HG03175 (cell line): ENCODE measurements at regions not wholly inside any gene's neighbourhood (a gene's known extent, or its start where the extent isn't known, plus 50 kb on each side); places are given as distances from the start of the nearest gene placed in this dataset.
"Not testable (repeated sequence)": the region's sequence is repeated elsewhere in the genome, so short reads cannot be mapped to it uniquely, and the experiment has no call there.

Experiments
- ATAC-seq: cut with Tn5 transposase; IDR thresholded peaks from one replicate; pipeline ENCODE4 v1.9.1; 2021; ENCODE audit warnings: mild to moderate bottlenecking, moderate library complexity; ENCODE audit not compliant: unreplicated experiment

GRCh38 chr6:58073263-58073662 is 755.8 kb downstream of the PRIM2 start:
- no peak for ATAC-seq

DNA sequence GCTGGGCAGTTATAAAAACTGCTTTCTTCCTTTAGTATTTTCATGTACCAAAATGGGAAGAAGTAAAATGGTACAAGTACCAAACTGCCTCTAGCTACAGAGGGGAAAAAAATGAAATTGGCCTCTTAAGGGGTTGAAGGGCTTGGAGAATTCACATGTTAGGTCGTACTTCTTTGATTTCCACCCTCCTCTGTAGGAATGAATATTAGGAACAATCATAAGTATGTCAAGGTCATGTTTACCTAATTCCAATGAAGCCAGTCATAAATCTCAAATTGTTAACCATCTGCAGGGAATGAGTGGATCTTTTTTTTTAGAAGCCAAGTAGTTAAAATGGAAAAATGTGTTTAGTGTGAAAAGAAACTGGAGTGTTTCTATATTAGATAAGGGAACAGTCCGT is 772.6 kb downstream of the PRIM2 start:
- ATAC-seq, result not testable (repeated sequence)

GRCh38 chr6:58097251-58097650 is 779.8 kb downstream of the PRIM2 start:
- ATAC-seq, result not testable (repeated sequence)

DNA sequence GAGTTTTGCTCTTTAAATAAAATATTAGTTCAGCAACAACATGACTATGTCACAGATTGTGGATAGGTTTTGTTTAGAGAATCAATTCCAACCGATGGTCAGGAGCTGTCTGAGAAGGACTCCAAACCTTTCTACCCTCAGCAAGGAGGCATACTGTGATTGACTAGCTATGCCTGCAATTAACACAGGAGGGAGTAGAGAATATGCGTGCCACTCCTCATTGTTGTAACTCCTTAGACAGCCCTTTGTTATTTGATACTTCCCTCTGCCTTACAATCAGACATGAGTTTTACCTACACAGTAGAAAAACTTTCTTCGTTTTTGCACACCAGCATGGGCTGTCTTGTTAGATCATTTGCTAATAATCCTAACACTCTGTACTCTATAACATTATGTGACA is 796.5 kb downstream of the PRIM2 start:
- no peak for ATAC-seq

DNA sequence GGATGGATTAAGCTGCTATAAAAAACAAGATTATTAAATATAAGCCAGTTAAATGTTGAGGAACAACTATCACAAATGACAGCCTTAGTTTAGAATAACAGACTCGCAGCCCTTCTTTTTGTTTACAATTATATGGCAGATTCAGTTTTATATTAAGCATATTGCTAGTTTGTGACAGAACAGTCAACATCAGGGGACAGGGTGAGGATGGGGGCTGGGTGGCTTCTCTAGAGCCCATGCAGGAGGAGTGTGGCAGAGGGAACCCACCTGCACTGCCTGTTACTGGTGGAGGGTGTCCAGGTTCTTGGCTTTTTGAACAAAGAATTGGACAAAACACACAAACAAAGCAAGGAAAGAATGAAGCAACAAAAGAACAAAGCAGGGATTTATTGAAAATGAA is 799.7 kb downstream of the PRIM2 start:
- not testable (repeated sequence) for ATAC-seq

DNA sequence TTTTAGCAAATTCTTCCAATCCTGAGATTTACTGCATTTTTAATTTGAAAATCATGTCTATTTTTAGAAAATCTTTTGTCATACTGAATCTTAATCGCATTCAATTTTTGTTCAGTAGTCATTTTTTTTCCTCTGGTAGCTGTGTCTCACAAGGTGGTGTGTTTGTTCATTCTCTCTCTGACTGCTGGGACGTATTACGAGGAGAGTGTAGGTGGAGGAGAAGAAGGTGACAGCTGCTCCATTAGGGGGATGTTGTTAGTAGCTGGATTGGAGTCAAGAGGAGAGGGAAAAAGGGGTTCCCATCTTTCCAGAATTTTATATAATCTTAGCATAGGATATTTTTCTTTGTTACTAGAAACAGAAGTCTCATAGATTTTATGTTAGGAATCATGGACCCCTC is 804.2 kb downstream of the PRIM2 start:
- ATAC-seq, result not testable (repeated sequence)

DNA sequence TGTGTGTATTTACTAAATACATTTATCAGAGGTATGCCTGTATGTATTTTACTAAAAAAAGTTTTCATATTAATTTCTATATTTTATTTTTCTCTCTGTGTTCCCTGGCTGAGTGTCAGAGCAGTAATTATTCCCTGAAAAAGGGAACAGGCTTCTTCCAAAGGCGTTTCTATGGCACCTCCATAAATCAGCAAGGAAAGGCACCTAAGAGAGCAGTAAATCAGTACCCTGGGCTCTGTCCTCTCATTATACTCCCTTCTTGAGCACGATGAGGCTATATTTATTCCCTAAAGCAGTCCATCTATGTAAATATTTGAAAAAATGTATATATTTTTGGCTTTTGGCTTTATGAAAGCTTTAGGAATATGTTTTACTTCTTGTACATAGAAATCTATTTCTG is 806.3 kb downstream of the PRIM2 start:
- not testable (repeated sequence) for ATAC-seq

- ATAC-seq, result not testable (repeated sequence)
These were observed 811.1 kb downstream of the PRIM2 start for GRCh38 chr6:58128549-58128948.

- not testable (repeated sequence) for ATAC-seq
These were observed 811.7 kb downstream of the PRIM2 start for GRCh38 chr6:58129098-58129497.

GRCh38 chr6:58139746-58140145 is 822.3 kb downstream of the PRIM2 start:
- ATAC-seq, result not testable (repeated sequence)

DNA sequence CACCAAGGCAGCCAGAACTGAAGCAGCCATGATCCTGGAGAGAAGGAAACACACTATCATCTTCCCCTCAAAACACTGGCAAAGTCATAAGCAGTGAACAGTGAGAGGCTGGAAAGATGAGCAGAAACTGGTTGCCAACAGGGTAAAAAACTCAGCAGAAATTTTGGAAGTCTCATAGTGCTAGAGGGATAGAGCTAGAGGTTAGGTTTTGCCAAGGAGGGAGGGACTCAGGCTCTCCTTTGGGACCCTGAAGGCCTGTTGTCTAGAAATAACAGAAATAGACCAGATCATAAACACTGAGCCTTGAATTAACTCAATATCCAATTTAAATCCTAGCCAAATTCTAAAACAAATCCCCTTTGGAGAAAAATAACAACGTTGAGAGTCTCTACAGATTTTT is 853.6 kb downstream of the PRIM2 start:
- ATAC-seq, result not testable (repeated sequence)

GRCh38 chr6:58181557-58182065 is 864.2 kb downstream of the PRIM2 start:
- peak; percentile 50 for ATAC-seq

- not testable (repeated sequence) for ATAC-seq
These were observed 867.9 kb downstream of the PRIM2 start for GRCh38 chr6:58185300-58185699.

- not testable (repeated sequence) for ATAC-seq
These were observed 875.8 kb downstream of the PRIM2 start for GRCh38 chr6:58193209-58193608.

GRCh38 chr6:58198301-58198700 is 880.9 kb downstream of the PRIM2 start:
- no peak for ATAC-seq

DNA sequence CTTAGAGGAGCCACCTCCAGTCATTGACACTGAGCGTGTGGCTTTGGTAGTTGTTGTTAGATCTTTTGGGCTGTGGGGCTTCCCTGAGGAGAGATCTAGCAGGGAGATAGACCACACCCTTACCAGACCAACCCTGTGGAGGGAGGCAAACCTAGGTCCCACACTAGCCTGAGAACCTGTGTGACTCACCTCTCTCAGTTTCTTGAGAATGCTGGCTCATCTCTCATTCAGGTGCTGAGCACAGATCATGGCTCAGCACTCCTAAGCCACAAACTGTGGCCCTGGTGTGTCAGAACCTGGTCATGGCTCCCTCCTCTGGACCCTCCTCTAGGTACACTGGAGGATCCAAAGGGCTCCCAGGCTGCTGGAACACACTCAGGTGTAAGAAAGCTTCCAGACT is 919.7 kb downstream of the PRIM2 start:
- not testable (repeated sequence) for ATAC-seq

- ATAC-seq, result not testable (repeated sequence)
These were observed 921.0 kb downstream of the PRIM2 start for GRCh38 chr6:58238421-58238820.

- ATAC-seq, result not testable (repeated sequence)
These were observed 940.2 kb downstream of the PRIM2 start for GRCh38 chr6:58257625-58258024.

DNA sequence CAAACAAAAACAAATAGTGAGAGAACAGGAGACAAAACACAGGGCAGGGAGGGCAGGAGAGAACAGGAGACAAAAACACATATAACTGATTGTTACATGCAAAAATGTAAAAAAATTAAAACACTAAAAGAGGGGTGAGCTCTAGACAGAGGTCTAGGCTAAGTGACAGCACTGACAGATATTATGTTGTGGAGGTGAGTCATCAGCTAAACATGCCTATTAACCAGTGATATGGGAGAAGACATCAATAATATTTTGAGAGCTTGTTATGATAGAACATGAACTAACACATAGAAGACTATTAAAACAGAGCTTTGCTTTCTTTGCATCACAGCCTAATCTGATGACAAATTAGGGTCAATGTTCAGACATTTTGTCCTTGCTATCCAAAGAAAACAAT is 972.7 kb downstream of the PRIM2 start:
- no peak for ATAC-seq

DNA sequence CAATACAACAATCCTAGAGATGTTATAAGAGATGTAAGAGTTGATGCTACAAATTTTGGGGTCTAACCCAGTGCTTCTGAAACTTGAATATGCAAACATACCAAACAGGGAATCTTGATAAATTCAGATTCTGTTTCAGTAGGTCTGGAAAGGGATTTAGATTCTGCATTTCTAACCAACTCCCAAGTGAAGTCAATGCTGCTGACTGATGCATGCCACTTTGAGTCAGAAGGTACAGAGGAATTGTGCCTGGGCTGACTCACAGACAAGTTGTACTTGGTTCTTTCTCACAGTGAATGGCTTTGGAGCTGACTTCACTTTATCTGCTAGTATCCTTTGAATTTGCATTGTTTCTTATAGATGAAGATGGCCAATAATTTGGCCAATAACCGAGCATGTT is 973.9 kb downstream of the PRIM2 start:
- not testable (repeated sequence) for ATAC-seq

DNA sequence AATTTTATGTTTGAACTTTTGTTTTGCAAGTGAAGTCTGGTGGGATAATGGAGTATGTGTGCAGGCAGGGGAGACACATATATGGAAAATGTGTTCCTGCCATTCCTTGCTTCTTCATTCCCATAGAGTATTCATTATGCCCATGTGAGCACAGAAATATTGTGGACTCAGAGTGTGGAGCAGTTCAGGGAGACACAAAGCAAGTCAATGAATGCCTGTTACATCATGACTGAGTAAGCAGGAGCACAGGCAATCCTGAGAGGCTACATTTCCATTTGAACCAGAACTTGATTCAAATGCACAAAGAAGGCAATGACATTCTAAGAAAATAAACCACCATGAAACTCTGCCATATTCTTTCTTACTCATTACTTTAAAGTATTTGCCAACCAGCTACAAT is 990.5 kb downstream of the PRIM2 start:
- ATAC-seq, result not testable (repeated sequence)

DNA sequence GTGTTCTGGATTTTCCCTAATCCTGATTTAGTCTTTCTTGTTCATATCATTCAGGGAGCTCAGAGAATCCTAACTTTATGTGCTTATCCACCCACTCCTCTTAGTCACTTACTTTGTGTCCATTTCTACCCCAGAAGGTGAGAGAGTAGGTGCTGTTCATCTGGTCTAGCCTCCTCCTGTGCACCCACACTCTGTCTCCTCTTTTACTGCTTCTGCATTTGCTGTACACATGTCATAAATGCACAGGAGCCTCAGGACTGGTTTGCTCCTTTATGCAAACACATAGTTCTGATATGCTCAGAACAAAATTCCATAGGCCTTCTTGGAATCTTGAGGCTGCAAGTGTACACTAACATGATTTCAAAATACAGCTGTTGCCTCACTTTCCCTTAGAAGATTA is 1014.7 kb downstream of the PRIM2 start:
- not testable (repeated sequence) for ATAC-seq

GRCh38 chr6:58342287-58342686 is 1024.9 kb downstream of the PRIM2 start:
- ATAC-seq, result not testable (repeated sequence)
